Caco-2 (cell line): ENCODE measurements at regions not wholly inside any gene's neighbourhood (a gene's known extent, or its start where the extent isn't known, plus 50 kb on each side); places are given as distances from the start of the nearest gene placed in this dataset.

Source experiments
- BruUV-seq: library from RNA; stranded (reverse); fragments of 400-500 nt; replicated peaks from 2 replicates; lab custom pipeline; 2021; lab: Mats Ljungman, UMichigan
- CTCF ChIA-PET: fragments of 300-600 bp; sonication (Branson Sonifier 250); formaldehyde crosslinking; loops from one replicate; lab custom pipeline; 2022; ENCODE audit warnings: antibody characterized with exemption; lab: Charles Lee
- POLR2A ChIA-PET: fragments of 300-600 bp; sonication (Branson Sonifier 250); formaldehyde crosslinking; loops from one replicate; lab custom pipeline; 2022; ENCODE audit warnings: antibody characterized with exemption; lab: Charles Lee
- DNase-seq, 2 experiments: peaks; one replicate each; pipeline versions ENCODE4 v3.0.0 to v3.0.0-alpha.2; 2020 to 2022
- H3K27me3 ChIP-seq: replicated peaks from 2 replicates; pipeline ENCODE4 v1.6.0; 2011; ENCODE audit warnings: low read length; ENCODE audit not compliant: control insufficient read depth, insufficient read depth
- H3K36me3 ChIP-seq: 2 replicates; pipeline ENCODE4 v1.5.1; 2011; ENCODE audit warnings: low read length; ENCODE audit not compliant: control insufficient read depth, insufficient read depth
- H3K4me1 ChIP-seq: fragments of 250-450 bp; sonication (Bioruptor Pico); 2 replicates; pipeline ENCODE4 v1.5.1; 2020; ENCODE audit warnings: mild to moderate bottlenecking
- H3K4me3 ChIP-seq: 2 replicates; pipeline ENCODE4 v1.5.1; 2011; ENCODE audit warnings: low read depth, mild to moderate bottlenecking, control low read depth, low read length
- H3K9me3 ChIP-seq: fragments of 250-450 bp; sonication (Bioruptor Pico); 2 replicates; pipeline ENCODE4 v1.5.1; 2020; ENCODE audit warnings: mild to moderate bottlenecking, moderate library complexity
- H3K27ac Mint-ChIP-seq: one replicate; pipeline ENCODE4 v1.8.0; 2022; ENCODE audit warnings: mixed read lengths; ENCODE audit not compliant: unreplicated experiment
- H3K27me3 Mint-ChIP-seq: one replicate; pipeline ENCODE4 v1.8.0; 2022; ENCODE audit warnings: mixed read lengths; ENCODE audit not compliant: insufficient read depth, unreplicated experiment
- H3K36me3 Mint-ChIP-seq: one replicate; pipeline ENCODE4 v1.8.0; 2022; ENCODE audit warnings: mild to moderate bottlenecking, mixed read lengths; ENCODE audit not compliant: insufficient read depth, unreplicated experiment
- H3K4me1 Mint-ChIP-seq: one replicate; pipeline ENCODE4 v1.8.0; 2022; ENCODE audit warnings: low read depth, mixed read lengths; ENCODE audit not compliant: unreplicated experiment
- H3K4me3 Mint-ChIP-seq: one replicate; pipeline ENCODE4 v1.8.0; 2022; ENCODE audit warnings: mild to moderate bottlenecking, moderate library complexity, mixed read lengths; ENCODE audit not compliant: unreplicated experiment
- H3K9me3 Mint-ChIP-seq: one replicate; pipeline ENCODE4 v1.8.0; 2022; ENCODE audit warnings: mixed read lengths; ENCODE audit not compliant: unreplicated experiment
- CTCF ChIP-seq, 2 experiments: fragments of 200-600 bp in 1 of 2; IDR thresholded peaks; 1 replicate in 1 of 2; 2 replicates in 1 of 2; pipeline versions ENCODE4 v1.5.1 to v1.8.0; 2011 to 2022; ENCODE audit warnings: antibody characterized with exemption in 1 of 2, control low read depth in 1 of 2, inconsistent platforms in 1 of 2, low read depth in 1 of 2, low read length in 1 of 2, mild to moderate bottlenecking in 1 of 2, moderate library complexity in 1 of 2; ENCODE audit not compliant: insufficient read depth in 1 of 2, severe bottlenecking in 1 of 2, unreplicated experiment in 1 of 2
- intact Hi-C: fragments of 100-400 bp; cut with micrococcal nuclease; formaldehyde crosslinking; loops from one replicate; pipeline ENCODE4 v1.10.0; 2022; ENCODE audit not compliant: unreplicated experiment

GRCh38 chr11:134815404-134815803 lies 403.4 kb upstream of the B3GAT1 start:
- no peaks in the 10 kb centered on the region for H3K27me3 Mint-ChIP-seq
- peaks cover 38% of the 10 kb centered on the region for H3K4me1 Mint-ChIP-seq
- no peak overlapping the region for H3K27ac Mint-ChIP-seq
- no peak overlapping the region for H3K4me3 ChIP-seq
- no peak overlapping the region for H3K4me3 Mint-ChIP-seq
- CTCF ChIA-PET: no interaction called here
- H3K27me3 ChIP-seq: no peaks in the 10 kb centered on the region
- BruUV-seq: no TSS peak
- H3K9me3 Mint-ChIP-seq: peaks cover 19% of the 10 kb centered on the region
- peaks cover 9% of the 10 kb centered on the region for H3K9me3 ChIP-seq
- intact Hi-C loops: no loop called here
- POLR2A ChIA-PET: interaction anchor here (0.7 kb wide), 1 partner anchor 210 kb away, joined by 3 read pairs; no protein-coding TSS in a partner anchor
- H3K4me1 ChIP-seq: peaks cover 41% of the 10 kb centered on the region
- H3K36me3 ChIP-seq: no peaks in the 10 kb centered on the region; the same call in 1 of the 2 replicates
- no peak for TF ChIP-seq CTCF (IDR thresholded peaks at IDR 0.05; ENCODE audit: insufficient read depth in 1 of 2, low read depth in 1 of 2, low read length in 1 of 2, severe bottlenecking in 1 of 2, unreplicated experiment in 1 of 2)
- no peak for DNase-seq
- H3K36me3 Mint-ChIP-seq: peaks cover 16% of the 10 kb centered on the region

GRCh38 chr11:134807997-134808396 lies 396.0 kb upstream of the B3GAT1 start:
- POLR2A ChIA-PET: no interaction called here
- Histone ChIP-seq H3K36me3 (no peaks in the 10 kb centered on the region), H3K4me3 (no peak overlapping the region), H3K9me3 (no peaks in the 10 kb centered on the region), H3K4me1 (no peaks in the 10 kb centered on the region), H3K27me3 (no peaks in the 10 kb centered on the region)
- no peak for TF ChIP-seq CTCF (IDR thresholded peaks at IDR 0.05; ENCODE audit: insufficient read depth in 1 of 2, low read depth in 1 of 2, low read length in 1 of 2, severe bottlenecking in 1 of 2, unreplicated experiment in 1 of 2)
- no peak overlapping the region for H3K27ac Mint-ChIP-seq
- no TSS peak for BruUV-seq
- CTCF ChIA-PET: no interaction called here
- no peaks in the 10 kb centered on the region for H3K36me3 Mint-ChIP-seq
- H3K9me3 Mint-ChIP-seq: no peaks in the 10 kb centered on the region
- no peaks in the 10 kb centered on the region for H3K4me1 Mint-ChIP-seq
- no peak for DNase-seq
- no peaks in the 10 kb centered on the region for H3K27me3 Mint-ChIP-seq
- H3K4me3 Mint-ChIP-seq: no peak overlapping the region
- intact Hi-C loops: no loop called here

- Mint-ChIP-seq H3K36me3 (no peaks in the 10 kb centered on the region), H3K27ac (no peak overlapping the region), H3K4me1 (peaks cover 15% of the 10 kb centered on the region), H3K9me3 (no peaks in the 10 kb centered on the region), H3K27me3 (no peaks in the 10 kb centered on the region), H3K4me3 (no peak overlapping the region)
- no peak for DNase-seq
- no peak for TF ChIP-seq CTCF (IDR thresholded peaks at IDR 0.05; ENCODE audit: insufficient read depth in 1 of 2, low read depth in 1 of 2, low read length in 1 of 2, severe bottlenecking in 1 of 2, unreplicated experiment in 1 of 2)
- CTCF ChIA-PET: interaction anchor here (0.8 kb wide), 1 partner anchor 16 kb away, joined by 4 read pairs; no protein-coding TSS in a partner anchor
- H3K27me3 ChIP-seq: no peaks in the 10 kb centered on the region
- H3K36me3 ChIP-seq: no peaks in the 10 kb centered on the region
- no peaks in the 10 kb centered on the region; the same call in 1 of the 2 replicates for H3K9me3 ChIP-seq
- intact Hi-C loops: no loop called here
- H3K4me1 ChIP-seq: peaks cover 5% of the 10 kb centered on the region
- POLR2A ChIA-PET: no interaction called here
- H3K4me3 ChIP-seq: no peak overlapping the region
- BruUV-seq: no TSS peak
These were observed 390.6 kb upstream of the B3GAT1 start for GRCh38 chr11:134802598-134802997.
